GM23338 (cell line): ENCODE measurements at regions not wholly inside any gene's neighbourhood (a gene's known extent, or its start where the extent isn't known, plus 50 kb on each side); places are given as distances from the start of the nearest gene placed in this dataset.

Source experiments
- ATAC-seq: fragments of 200-7000 bp; cut with Tn5 transposase; 3 replicates; pipeline ENCODE4 v1.9.1; 2020
- DNase-seq: peaks from one replicate; pipeline ENCODE4 v3.0.0-alpha.2; 2015; ENCODE audit warnings: low spot score
- H2AFZ ChIP-seq: fragments of 200-600 bp; sonication (generic); 2 replicates; pipeline ENCODE4 v1.8.0; 2016; ENCODE audit warnings: antibody characterized with exemption, mild to moderate bottlenecking, moderate library complexity
- H3F3A ChIP-seq: fragments of 200-600 bp; sonication (generic); replicated peaks from 2 replicates; pipeline ENCODE4 v1.8.0; 2017; ENCODE audit warnings: antibody characterized with exemption, mixed run types, low read depth
- H3K27ac ChIP-seq: fragments of 200-600 bp; sonication (generic); 2 replicates; pipeline ENCODE4 v1.6.1; 2016; ENCODE audit warnings: low read depth
- H3K27me3 ChIP-seq: fragments of 200-600 bp; sonication (generic); 2 replicates; pipeline ENCODE4 v1.8.0; 2016; ENCODE audit warnings: mild to moderate bottlenecking, mixed run types, moderate library complexity; ENCODE audit not compliant: insufficient read depth
- H3K36me3 ChIP-seq: fragments of 200-600 bp; sonication (generic); 2 replicates; pipeline ENCODE4 v1.8.0; 2016; ENCODE audit warnings: mild to moderate bottlenecking; ENCODE audit not compliant: insufficient read depth
- H3K4me1 ChIP-seq: fragments of 200-600 bp; sonication (generic); 2 replicates; pipeline ENCODE4 v1.8.0; 2016; ENCODE audit warnings: mild to moderate bottlenecking, moderate library complexity; ENCODE audit not compliant: insufficient read depth
- H3K4me2 ChIP-seq: fragments of 200-600 bp; sonication (generic); 2 replicates; pipeline ENCODE4 v1.7.1; 2017; ENCODE audit warnings: mixed run types
- H3K4me3 ChIP-seq: fragments of 200-600 bp; sonication (generic); 2 replicates; pipeline ENCODE4 v1.6.1; 2016; ENCODE audit warnings: mixed run types
- H3K79me2 ChIP-seq: fragments of 200-600 bp; sonication (generic); replicated peaks from 2 replicates; pipeline ENCODE4 v1.8.0; 2017; ENCODE audit warnings: mild to moderate bottlenecking; ENCODE audit not compliant: insufficient read depth
- H3K9me2 ChIP-seq: fragments of 200-600 bp; sonication (generic); 2 replicates; pipeline ENCODE4 v1.8.0; 2017; ENCODE audit not compliant: insufficient read depth
- H4K20me1 ChIP-seq: fragments of 200-600 bp; sonication (generic); replicated peaks from 2 replicates; pipeline ENCODE4 v1.8.0; 2017; ENCODE audit warnings: mild to moderate bottlenecking; ENCODE audit not compliant: insufficient read depth
- H3K27ac Mint-ChIP-seq: 2 replicates; pipeline ENCODE4 v1.8.0; 2020; ENCODE audit warnings: inconsistent platforms, mild to moderate bottlenecking, moderate library complexity, mixed read lengths
- H3K27me3 Mint-ChIP-seq: 3 replicates; pipeline ENCODE4 v1.8.0; 2022; ENCODE audit warnings: low read depth, mild to moderate bottlenecking, moderate library complexity, mixed read lengths, inconsistent platforms; ENCODE audit not compliant: insufficient read depth, poor library complexity
- H3K36me3 Mint-ChIP-seq: 3 replicates; pipeline ENCODE4 v1.8.0; 2021; ENCODE audit warnings: low read depth, mild to moderate bottlenecking, inconsistent platforms, moderate library complexity, mixed read lengths
- H3K4me1 Mint-ChIP-seq: 3 replicates; pipeline ENCODE4 v1.8.0; 2020; ENCODE audit warnings: mild to moderate bottlenecking, inconsistent platforms, mixed read lengths
- H3K4me3 Mint-ChIP-seq: 3 replicates; pipeline ENCODE4 v1.8.0; 2021; ENCODE audit warnings: moderate library complexity, mild to moderate bottlenecking, inconsistent platforms, mixed read lengths
- H3K9me3 Mint-ChIP-seq: 3 replicates; pipeline ENCODE4 v1.8.0; 2020; ENCODE audit warnings: moderate library complexity, mild to moderate bottlenecking, inconsistent platforms, mixed read lengths
- CREB1 ChIP-seq: fragments of 250-450 bp; sonication (Bioruptor Pico); IDR thresholded peaks from 2 replicates; pipeline ENCODE4 v1.5.0; 2020; ENCODE audit warnings: low read depth, mild to moderate bottlenecking, moderate library complexity
- EZH2 ChIP-seq: fragments of 200-600 bp; sonication (generic); IDR thresholded peaks from one replicate; pipeline ENCODE4 v1.8.0; 2017; ENCODE audit warnings: antibody characterized with exemption, mild to moderate bottlenecking, low read depth; ENCODE audit not compliant: unreplicated experiment
- EZH2phosphoT487 ChIP-seq: fragments of 200-600 bp; sonication (generic); IDR thresholded peaks from one replicate; pipeline ENCODE4 v1.8.1; 2018; ENCODE audit warnings: antibody characterized with exemption; ENCODE audit not compliant: unreplicated experiment
- JUNB ChIP-seq: IDR thresholded peaks from one replicate; pipeline ENCODE4 v1.6.1; 2016; ENCODE audit warnings: antibody characterized with exemption; ENCODE audit not compliant: unreplicated experiment
- NANOG ChIP-seq: IDR thresholded peaks from 2 replicates; pipeline ENCODE4 v1.6.1; 2016; ENCODE audit warnings: antibody characterized with exemption, borderline replicate concordance
- POLR2AphosphoS5 ChIP-seq: IDR thresholded peaks from 2 replicates; pipeline ENCODE4 v1.6.1; 2016; ENCODE audit warnings: antibody characterized with exemption, low read depth
- REST ChIP-seq: IDR thresholded peaks from one replicate; pipeline ENCODE4 v1.6.1; 2018; ENCODE audit warnings: antibody characterized with exemption; ENCODE audit not compliant: unreplicated experiment
- STAT1 ChIP-seq: IDR thresholded peaks from one replicate; pipeline ENCODE4 v1.6.1; 2016; ENCODE audit warnings: antibody characterized with exemption; ENCODE audit not compliant: unreplicated experiment
- ZNF114 ChIP-seq: fragments of 250-450 bp; sonication (Bioruptor Pico); IDR thresholded peaks from 2 replicates; pipeline ENCODE4 v1.5.0; 2020; ENCODE audit warnings: mild to moderate bottlenecking, moderate library complexity
- ZNF331 ChIP-seq: fragments of 250-450 bp; sonication (Bioruptor Pico); IDR thresholded peaks from 2 replicates; pipeline ENCODE4 v1.5.0; 2020; ENCODE audit warnings: low read depth, mild to moderate bottlenecking, moderate library complexity
- ZNF462 ChIP-seq: fragments of 250-450 bp; sonication (Bioruptor Pico); IDR thresholded peaks from 2 replicates; pipeline ENCODE4 v1.5.0; 2020; ENCODE audit warnings: mild to moderate bottlenecking, moderate library complexity
- TF ChIP-seq, protein P1 (sequence below): IDR thresholded peaks from 2 replicates; pipeline ENCODE4 v1.6.1; 2016; ENCODE audit warnings: antibody characterized with exemption
- TF ChIP-seq, protein P2 (sequence below), 2 experiments: fragments of 200-600 bp in 1 of 2; sonication (generic) in 1 of 2; conservative IDR thresholded peaks; 2 replicates each; pipeline versions ENCODE4 v1.5.1 to v1.6.1; 2016 to 2017; ENCODE audit warnings: antibody characterized with exemption in 2 of 2, low read depth in 2 of 2, mild to moderate bottlenecking in 2 of 2, moderate library complexity in 1 of 2

DNA sequence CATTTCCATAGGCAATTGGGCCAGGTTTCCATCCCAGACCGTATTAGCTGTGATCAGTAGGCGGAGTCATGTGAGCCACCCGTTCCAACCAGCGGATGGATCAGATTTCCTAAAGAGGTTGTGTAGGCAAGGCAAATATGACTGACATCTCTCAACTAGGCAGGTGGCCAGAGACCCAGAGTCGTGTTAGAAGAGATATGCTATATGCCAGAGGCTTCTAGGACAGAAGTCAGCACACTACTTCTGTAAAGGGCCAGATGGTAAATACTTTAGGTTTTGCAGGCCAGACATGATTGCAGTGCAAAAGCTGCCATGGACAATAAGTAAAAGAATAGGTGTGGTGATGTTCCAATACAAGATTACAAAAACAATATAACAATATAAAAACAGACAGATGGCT is 788.4 kb downstream of the RPA4 start:
- no peak overlapping the region for H3K4me3 Mint-ChIP-seq
- H3K27me3 Mint-ChIP-seq, result peaks cover 1% of the 10 kb centered on the region
- no peaks in the 10 kb centered on the region for H3F3A ChIP-seq
- H3K27ac ChIP-seq, result no peak overlapping the region
- no peak overlapping the region for H3K4me2 ChIP-seq
- H2AFZ ChIP-seq, result peak overlapping the region; percentile 56; the same call in 1 of the 2 replicates
- no peak overlapping the region for H3K27ac Mint-ChIP-seq
- ATAC-seq, result no peak
- no peaks in the 10 kb centered on the region for H3K4me1 ChIP-seq
- no peak overlapping the region for H3K4me3 ChIP-seq
- no peaks in the 10 kb centered on the region; the same call in 2 of the 3 replicates for H3K9me3 Mint-ChIP-seq
- H3K79me2 ChIP-seq, result no peaks in the 10 kb centered on the region
- TF ChIP-seq, protein P1, sequence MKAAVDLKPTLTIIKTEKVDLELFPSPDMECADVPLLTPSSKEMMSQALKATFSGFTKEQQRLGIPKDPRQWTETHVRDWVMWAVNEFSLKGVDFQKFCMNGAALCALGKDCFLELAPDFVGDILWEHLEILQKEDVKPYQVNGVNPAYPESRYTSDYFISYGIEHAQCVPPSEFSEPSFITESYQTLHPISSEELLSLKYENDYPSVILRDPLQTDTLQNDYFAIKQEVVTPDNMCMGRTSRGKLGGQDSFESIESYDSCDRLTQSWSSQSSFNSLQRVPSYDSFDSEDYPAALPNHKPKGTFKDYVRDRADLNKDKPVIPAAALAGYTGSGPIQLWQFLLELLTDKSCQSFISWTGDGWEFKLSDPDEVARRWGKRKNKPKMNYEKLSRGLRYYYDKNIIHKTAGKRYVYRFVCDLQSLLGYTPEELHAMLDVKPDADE, result no peak
- TF ChIP-seq POLR2AphosphoS5, result no peak
- no peak for TF ChIP-seq EZH2
- TF ChIP-seq ZNF114, result no peak
- TF ChIP-seq NANOG, result no peak
- no peak for TF ChIP-seq ZNF462 (CRISPR knock-in tag)
- TF ChIP-seq ZNF331 (CRISPR knock-in tag), result no peak
- no peak for TF ChIP-seq JUNB
- TF ChIP-seq, protein P2, sequence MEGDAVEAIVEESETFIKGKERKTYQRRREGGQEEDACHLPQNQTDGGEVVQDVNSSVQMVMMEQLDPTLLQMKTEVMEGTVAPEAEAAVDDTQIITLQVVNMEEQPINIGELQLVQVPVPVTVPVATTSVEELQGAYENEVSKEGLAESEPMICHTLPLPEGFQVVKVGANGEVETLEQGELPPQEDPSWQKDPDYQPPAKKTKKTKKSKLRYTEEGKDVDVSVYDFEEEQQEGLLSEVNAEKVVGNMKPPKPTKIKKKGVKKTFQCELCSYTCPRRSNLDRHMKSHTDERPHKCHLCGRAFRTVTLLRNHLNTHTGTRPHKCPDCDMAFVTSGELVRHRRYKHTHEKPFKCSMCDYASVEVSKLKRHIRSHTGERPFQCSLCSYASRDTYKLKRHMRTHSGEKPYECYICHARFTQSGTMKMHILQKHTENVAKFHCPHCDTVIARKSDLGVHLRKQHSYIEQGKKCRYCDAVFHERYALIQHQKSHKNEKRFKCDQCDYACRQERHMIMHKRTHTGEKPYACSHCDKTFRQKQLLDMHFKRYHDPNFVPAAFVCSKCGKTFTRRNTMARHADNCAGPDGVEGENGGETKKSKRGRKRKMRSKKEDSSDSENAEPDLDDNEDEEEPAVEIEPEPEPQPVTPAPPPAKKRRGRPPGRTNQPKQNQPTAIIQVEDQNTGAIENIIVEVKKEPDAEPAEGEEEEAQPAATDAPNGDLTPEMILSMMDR (conservative IDR thresholded peaks at IDR 0.05; ENCODE audit: low read depth in 2 of 2), result no peak
- TF ChIP-seq REST, result no peak
- no peak for TF ChIP-seq CREB1 (CRISPR knock-in tag)
- TF ChIP-seq STAT1, result no peak
- no peak for TF ChIP-seq EZH2phosphoT487
- H3K36me3 ChIP-seq, result no peaks in the 10 kb centered on the region
- no peaks in the 10 kb centered on the region for H3K36me3 Mint-ChIP-seq
- H3K27me3 ChIP-seq, result no peaks in the 10 kb centered on the region
- no peak for DNase-seq
- H3K4me1 Mint-ChIP-seq, result no peaks in the 10 kb centered on the region
- no peaks in the 10 kb centered on the region for H4K20me1 ChIP-seq
- H3K9me2 ChIP-seq, result no peaks in the 10 kb centered on the region
